GM21825 (cell line): ENCODE measurements at regions not wholly inside any gene's neighbourhood (a gene's known extent, or its start where the extent isn't known, plus 50 kb on each side); places are given as distances from the start of the nearest gene placed in this dataset.
"Not testable (repeated sequence)": the region's sequence is repeated elsewhere in the genome, so short reads cannot be mapped to it uniquely, and the experiment has no call there.

ENCODE experiments used
- ATAC-seq: cut with Tn5 transposase; IDR thresholded peaks from one replicate; pipeline ENCODE4 v1.9.1; 2021; ENCODE audit warnings: mild to moderate bottlenecking, moderate library complexity; ENCODE audit not compliant: unreplicated experiment

DNA sequence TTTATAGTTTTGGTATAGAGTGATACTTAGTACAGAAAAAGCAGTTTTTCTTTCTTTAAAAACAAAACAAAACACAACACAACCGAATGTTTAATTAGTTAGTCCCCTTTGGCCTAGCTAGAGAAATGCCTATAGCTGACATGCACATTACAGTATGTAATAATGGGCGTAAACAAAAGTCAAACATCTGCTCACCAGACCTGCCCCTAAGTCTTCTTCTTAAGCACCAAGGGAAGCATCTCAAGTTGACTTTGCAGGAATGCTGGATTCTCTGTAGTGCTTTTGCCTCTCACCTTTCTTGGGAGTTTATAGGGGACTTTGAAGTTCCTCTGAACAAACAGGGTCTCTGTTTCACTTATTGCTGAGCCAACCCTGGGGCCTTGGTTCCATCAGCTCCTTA, 143.7 kb downstream of the TM2D1 start:
- ATAC-seq, result no peak

DNA sequence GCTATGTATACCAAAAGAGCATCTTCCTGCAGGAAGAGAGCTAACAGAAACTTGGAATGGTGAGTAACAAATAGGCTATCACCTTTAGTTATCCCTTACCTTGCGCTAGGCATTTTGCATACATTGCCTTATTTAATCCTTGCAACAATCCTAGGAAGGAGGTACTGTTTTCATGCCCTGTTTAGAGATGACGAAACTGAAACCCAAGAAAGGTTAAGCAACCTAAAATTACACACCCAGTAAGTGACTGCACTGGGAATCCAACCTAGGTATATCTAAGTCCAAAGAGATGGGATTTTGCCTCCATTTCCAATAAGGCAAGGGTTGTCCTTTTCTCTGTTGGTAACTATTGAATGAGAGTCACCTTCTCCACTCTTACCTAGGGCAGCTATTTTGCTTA, 144.5 kb downstream of the TM2D1 start:
- ATAC-seq, result no peak

DNA sequence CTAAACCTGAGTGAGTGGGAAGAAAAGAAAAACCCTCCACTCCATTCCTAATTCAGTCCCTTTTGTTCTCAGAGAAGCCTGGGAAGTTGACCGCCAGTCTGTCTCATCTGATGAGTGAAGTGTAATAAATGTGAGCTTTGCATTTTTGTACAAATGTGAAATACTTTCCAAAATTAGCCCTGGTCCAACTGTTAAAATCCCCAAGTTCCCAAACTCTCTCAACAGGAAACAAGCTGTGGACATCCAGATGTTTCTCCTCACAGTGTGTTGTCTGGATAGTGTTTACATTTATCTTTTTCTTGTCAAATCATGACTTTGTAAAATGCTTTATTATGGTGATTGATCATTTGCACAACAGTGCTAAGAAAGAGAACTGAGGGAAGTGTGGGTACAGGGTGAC, 145.1 kb downstream of the TM2D1 start:
- ATAC-seq, result no peak

DNA sequence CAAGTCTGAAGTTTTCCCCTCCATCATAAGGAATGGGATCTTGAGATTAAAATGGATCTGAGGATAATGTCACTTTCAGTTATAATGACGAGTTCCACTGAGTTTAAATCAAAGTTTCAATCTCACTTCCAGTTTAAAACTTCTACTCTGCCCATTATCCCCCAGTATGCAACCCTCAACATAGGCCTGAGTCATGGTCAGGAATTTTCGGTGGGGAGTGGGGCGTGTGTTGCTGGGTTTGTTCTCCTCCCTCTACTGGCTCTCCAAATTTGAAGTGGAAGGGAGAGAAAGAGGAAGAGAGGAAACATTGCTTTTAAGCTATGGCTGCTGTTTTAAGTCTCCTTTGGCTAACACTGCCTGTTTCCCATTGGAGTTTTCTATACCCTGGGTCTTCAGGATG, 152.9 kb downstream of the TM2D1 start:
- ATAC-seq, result no peak

DNA sequence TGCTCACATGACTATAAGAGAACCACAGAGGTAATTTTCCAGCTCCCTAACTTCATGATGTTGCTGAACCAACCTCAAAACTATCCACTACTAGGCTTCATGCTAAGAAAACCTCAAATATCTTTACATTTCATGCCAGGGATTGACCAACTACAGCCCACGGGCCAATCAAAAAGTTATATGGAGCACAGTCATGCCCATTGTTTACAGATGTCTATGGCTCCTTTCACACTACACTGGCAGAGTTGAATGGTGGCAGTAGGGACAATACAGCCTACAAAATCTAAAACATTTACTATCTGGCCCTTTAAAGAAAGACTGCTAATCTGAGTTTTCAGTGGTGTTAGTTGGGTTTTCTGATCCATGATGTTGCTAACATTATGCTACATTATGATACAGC, 154.8 kb downstream of the TM2D1 start:
- ATAC-seq, result no peak

DNA sequence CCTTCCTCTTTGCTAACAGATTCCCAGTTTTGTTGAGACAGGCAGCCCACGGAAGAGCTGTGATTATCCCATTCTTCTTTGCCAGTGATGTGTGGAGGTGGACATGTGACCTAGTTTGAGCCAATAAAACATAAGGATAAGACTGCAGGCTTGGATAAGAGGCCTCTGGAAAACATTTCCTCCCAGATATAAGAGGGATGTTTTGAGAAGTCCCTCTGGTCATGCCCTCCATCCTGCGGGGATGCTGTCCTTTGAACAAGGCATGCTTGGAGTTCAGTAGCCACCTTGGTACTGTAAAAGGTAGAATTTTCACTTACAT, 155.7 kb downstream of the TM2D1 start:
- no peak for ATAC-seq

DNA sequence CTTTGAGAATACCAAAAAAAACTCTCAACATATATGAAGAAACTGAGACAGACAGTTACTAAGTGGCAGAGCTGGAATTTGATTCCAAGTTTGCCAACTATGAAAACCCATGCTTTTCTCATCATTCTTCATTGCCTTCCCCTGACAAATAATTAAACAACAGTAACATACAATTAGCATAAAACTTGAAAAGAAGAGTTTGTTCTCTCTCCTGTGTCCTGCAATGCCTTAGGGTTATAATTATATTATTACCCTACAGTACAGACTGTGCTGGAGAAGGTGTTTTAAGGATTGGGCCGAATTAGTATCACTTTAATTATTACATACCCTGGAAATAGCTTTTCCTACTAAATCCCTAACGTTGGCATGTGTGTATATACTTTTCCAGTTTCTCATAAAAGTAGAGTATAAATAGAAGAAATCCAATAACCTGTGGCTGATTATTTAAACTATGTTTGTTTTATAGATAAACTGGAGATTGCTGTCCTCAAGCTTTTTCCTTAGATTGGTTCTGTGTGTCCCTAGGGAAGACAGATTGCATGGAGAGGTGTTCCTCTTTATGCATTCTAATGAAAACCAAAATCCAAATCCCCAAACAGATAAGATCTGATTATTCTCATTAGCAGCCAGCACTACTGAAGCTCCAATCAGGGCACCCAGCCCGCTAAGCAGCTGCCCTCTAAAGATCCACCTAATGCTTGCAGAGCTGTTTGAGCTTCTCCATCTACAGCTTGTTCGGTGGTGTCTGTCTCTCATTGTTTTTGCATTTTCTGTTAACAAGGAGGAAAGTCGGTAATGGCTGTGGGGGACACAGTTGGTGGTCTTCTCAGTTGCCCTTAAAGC, 156.3 kb downstream of the TM2D1 start:
- ATAC-seq, result no peak

DNA sequence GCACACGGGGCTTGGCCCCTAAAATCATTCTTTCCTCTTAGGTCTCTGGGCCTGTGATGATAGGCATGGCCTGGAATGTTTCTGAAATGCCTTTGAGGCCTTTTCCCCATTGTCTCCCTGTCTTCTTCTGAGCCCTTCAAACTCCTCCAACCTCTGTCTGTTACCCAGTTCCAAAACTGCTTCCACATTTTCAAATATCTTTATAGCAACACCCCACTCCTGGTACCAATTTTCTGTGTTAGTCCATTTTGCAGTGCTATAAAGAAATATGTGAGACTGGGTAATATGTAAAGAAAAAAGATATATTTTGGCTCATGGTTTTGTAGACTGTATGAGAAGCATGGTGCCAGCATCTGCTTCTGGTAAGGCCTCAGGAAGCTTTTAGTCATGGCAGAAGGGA, 158.8 kb downstream of the TM2D1 start:
- no peak for ATAC-seq

DNA sequence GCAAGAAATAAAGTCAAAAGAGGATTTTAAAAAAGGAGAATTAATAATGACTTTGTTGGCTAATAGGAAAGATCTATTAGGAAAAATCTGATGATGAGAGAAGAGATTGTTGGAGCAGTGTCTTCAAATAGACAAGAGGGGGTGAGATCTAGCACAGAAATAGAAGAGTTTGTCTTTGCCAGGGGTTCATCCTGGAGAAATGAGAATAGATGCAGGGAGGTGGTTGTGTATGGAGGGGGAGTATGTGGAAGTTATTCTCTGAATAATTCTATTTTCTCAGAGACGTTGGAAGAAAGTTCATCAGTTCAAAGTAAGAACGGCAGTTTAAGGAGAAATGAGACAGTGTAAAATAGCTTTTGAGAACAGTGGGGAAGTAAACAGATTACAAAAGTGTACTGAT, 161.3 kb downstream of the TM2D1 start:
- no peak for ATAC-seq

DNA sequence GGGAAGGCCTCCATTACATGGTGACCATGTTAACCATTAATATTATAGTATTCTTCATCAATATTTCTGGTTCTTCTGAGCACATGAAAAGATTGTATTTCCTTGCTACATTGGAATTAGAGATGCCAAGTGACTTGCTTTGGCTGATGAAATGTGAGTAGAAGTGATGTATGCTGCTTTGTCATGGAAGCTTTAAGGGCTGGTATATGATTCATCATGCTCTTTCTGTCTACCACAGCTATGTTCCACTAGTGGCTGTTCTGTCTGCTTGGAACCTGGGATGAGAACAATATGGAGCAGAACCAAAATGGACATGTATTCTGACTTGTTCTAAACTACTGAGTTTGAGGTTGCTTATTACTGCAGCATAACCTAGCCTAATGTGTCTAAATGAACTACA, 163.3 kb downstream of the TM2D1 start:
- no peak for ATAC-seq

DNA sequence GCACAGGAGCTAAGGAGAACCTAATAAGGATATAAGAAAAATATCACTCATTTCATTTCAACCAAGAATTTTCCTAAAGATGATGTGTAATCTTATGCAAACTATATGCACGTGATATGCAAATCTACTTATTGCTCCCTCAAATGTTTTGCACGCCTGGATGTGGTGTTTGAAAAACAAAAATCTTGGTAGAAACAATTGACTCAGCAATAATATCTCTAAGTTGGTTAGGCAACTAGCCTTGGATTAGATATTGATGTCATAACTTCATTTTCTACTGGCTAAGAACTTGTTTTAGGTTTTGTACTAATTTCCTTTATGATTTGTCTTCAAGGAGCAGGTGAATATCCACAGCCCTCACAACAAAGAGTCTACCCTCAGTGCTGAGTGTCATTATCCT, 164.6 kb downstream of the TM2D1 start:
- ATAC-seq, result no peak

DNA sequence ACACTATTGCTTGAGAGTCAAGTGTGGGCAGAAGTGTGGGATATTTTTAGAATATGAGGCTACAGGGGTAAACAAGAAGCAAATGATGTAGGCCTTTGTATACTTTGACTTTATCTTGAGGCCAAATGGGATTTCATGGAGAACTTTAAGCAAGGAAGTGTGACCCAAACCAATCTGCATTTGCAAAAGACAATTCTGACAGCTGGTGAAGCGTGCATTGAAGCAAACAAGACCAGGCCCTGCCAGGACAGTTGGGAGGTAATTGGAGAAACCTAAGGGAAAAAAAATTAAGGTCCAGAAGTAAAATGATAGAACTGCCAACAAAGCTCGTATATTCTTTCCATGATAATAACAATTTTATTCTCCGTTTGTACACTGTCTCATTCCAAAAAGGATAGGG, 168.3 kb downstream of the TM2D1 start:
- ATAC-seq, result no peak

DNA sequence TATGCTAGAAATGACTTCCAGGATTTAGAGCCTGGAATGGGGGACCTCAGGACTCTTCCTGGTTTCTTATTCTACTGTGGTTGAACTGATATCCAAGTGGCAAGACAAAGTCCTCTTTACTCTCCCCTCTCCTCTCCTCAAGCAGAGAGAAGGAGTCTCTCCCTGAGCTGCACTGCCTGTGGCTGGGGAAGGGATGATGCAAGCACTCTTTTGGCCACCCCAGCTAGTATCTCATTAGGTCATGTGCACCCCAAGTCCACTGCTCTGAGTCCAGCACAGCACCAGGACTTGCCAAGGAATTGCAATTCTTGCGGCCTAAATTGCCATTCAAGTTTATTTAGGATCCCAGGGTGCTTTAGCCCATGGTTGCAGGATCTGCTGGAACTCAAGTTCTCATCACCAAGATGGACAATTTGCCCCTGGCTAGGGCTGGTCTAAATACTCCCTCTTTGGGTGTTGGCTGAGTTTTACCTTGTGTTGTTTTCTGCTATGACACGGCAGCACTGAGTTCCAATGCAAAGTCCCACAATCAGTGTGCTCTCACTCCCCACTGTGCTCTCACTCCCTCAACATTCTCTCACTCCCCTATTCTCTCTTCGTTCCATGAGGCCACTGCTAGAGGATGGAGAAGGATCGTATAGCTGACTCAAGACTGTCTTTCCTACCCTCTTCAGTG, 172.2 kb downstream of the TM2D1 start:
- ATAC-seq, result no peak

DNA sequence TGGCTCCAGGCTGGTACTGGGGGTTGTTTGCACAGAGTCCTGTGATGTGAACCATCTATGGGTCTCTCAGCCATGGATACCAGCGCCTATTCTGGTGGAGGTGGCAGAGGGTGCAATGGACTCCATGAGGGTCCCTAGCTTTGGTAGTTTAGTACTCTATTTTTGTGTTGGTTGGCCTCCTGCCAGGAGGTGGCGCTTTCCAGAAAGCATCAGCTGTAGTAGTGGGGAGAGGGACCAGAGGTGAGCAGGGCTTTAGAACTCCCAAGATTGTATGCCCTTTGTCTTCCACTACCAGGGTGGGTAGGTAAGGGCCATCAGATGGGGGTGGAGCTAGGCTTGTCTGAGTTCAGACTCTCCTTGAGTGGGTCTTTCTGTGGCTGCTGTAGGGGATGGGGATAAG, 177.6 kb downstream of the TM2D1 start:
- ATAC-seq, result not testable (repeated sequence)

DNA sequence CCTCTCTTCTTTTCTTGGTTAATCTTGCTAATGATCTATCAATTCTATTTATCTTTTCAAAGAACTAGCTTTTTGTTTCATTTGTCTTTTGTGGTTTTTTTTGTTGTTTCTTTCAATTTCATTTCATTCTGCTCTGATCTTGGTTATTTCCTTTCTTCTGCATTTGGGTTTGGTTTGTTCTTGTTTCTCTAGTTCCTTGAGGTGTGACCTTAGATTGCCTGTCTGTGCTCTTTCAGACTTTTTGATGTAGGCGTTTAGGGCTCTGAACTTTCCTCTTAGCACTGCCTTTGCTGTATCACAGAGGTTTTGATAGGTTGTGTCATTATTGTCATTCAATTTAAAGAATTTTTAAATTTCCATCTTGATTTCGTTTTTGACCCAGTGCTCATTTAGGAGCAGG, 180.1 kb downstream of the TM2D1 start:
- ATAC-seq, result not testable (repeated sequence)

DNA sequence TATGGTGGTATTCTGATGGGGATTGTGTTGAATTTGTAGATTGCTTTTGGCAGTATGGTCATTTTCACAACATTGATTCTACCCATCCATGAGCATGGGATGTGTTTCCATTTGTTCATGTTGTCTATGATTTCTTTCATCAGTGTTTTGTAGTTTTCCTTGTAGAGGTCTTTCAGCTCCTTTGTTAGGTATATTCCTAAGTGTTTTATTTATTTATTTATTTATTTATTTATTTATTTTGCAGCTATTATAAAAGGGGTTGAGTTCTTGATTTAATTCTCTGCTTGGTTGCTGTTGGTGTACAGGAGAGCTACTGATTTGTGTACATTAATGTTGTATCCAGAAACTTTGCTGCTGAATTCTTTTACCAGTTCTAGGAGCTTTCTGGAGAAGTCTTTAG, 181.4 kb downstream of the TM2D1 start:
- ATAC-seq, result not testable (repeated sequence)

DNA sequence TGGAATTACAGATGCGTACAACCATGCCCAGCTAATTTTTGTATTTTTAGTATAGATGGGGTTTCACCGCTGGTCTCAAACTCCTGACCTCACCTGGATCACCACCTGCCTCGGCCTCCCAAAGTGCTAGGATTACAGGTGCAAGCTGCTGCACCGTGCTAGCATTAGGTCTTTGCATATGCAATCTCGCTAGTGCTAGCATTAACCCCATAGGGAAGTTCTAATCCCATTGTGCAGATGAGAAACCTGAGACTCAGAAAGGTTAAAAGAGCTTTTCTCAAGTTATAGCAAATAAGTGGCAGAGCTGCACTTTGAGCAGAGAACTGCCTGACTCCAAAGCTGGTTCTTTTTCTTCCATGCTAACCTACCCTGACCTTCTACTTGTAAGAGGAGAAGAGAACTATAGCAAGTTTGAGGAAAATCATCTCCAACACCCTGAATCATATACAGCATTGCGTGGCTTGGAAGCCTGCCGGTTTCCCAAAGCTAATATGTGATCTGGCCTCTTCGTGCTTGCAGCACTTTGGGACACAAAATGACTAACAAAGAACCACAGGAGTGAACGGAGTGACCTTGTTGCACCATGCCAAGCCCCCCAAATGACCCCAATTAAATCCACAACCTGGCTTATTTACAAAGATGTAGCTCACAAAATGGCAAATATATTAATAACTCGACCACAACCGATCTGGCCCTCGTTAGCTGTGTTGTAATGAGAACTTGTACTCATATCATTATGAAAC, 185.1 kb downstream of the TM2D1 start:
- ATAC-seq, result no peak

DNA sequence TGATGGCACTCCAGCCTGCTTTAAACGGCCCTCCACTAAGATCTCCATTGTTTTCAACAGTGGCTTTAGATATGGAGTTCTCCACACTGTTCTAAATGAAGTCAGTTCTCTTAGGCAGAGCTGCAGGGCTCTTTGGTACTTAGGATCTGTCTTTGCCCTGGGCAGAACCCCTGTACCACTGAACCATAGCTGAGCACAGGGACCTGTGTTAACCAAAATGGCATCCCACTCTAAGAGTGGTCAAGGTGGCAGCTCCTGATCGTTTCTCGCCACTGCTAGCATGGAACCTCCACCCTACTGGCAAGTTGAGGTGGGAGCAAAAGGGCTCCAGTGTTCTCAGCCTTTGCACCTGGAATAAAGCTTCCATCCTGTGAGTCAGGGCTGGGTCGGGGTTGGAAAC, 186.7 kb downstream of the TM2D1 start:
- ATAC-seq, result no peak

DNA sequence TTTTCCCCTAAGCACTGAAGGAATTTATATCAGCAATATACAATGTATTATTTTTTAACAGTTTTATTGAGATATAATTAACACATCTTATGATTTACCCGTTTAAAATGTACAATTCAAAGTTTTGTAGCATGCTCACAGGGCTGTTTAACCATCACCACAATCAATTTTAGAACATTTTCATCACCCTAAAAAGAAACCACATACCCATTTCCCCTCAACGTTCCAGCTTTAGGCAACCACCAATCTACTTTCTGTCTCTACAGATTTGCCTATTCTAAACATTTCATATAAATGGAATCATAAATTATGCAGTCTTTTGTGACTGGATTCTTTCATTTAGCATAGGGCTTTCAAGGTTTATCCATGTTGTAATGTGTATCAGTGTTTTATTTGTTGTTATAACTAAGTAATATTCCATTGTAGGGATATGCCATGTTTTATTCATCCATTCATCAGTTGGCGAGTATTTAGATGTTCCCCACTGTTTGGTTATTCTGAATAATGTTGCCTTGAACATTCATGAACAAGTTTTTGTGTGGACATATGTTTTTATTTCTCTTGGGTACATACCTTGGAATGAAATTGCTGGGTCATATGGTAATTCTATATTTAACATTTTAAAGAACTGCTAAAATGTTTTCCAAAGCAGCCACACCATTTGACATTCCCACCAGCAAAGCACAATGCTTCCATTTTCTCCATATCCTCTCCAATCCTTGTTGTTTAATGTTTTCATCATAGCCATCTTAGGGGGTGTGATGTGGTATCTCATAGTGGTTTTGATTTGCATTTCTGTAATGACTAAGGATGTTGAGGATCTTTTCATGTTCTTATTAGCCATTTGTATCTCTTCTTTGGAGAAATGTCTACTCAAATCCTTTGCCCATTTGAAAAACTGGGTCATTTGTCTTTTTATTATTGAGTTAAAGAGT, 188.5 kb downstream of the TM2D1 start:
- ATAC-seq, result no peak

DNA sequence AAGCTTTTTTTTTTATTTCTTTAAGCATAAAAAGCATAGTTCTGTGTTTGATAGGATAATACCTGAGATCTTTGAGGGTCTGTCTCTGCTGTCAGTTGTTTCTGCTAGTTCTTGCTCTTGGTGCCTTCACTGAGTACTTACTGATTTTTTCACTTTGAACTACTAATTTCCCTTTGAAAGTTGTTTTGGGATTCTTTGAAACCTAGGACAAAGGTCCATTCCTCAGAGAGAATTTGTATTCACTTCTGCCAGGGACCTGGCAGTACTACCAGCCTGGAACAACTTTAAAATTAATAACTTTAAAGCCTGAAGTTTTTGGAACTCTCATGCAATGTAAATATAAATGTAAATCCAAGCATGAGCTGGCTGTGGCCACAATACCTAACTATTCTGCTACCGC, 190.1 kb downstream of the TM2D1 start:
- ATAC-seq, result no peak

DNA sequence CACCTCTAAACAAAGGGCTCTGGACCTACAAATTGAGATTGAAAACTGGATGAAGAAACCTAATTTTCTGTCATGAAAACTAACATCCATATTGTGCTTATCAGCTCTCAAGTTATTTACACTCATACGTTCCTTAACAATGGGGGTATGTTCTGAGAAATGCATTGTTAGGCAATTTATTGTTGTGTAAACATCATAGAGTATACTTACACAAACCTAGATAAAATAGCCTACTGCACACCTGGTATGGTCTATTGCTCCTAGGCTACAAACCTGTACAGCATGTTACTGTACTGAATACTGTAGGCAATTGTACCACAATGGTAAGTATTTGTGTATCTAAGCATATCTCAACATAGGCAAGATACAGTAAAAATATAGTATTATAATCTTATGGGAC, 191.4 kb downstream of the TM2D1 start:
- ATAC-seq, result no peak
